ENCODE measurements at regions not wholly inside any gene's neighbourhood (a gene's known extent, or its start where the extent isn't known, plus 50 kb on each side); places are given as distances from the start of the nearest gene placed in this dataset.

DNA sequence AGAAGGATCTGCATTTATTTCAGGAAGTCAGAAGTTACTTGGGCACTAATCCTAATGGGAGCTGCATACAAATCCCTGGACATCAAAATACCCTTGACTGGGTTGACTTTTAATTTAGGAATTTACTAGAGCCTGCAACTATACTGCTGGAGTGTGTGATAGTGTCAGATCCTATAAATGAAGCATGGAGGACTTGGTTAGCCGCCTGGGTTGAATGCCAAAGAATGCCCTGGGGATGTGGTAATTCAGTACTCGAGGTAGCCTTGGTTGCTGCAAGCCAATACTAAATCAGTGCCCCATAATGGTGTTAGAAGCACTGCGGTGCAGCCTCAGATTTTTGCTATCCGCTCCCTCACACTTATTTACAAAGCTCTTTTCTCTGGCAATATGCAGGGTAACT, 184.9 kb downstream of the CAPZA3 start:
- TF ChIP-seq CTCF (IDR thresholded peaks at IDR 0.05; ENCODE audit: control extremely low read depth in 1 of 3, insufficient read depth in 1 of 3, low read depth in 1 of 3, low read length in 3 of 3) (no peak), EGR1 (IDR thresholded peaks at IDR 0.05; ENCODE audit: borderline replicate concordance, low read depth, low read length) (no peak), CHD1 (IDR thresholded peaks at IDR 0.05; ENCODE audit: low read depth, low read length) (no peak), POLR2A (IDR thresholded peaks at IDR 0.05; ENCODE audit: control extremely low read depth in 1 of 2, low read depth in 2 of 2, low read length in 2 of 2) (no peak), RXRA (IDR thresholded peaks at IDR 0.05; ENCODE audit: insufficient read depth, low read depth, low read length) (no peak), EZH2 (IDR thresholded peaks at IDR 0.05; ENCODE audit: low read depth, low read length, severe bottlenecking) (no peak), YY1 (IDR thresholded peaks at IDR 0.05; ENCODE audit: low read depth, low read length) (no peak), NANOG (IDR thresholded peaks at IDR 0.05; ENCODE audit: insufficient read depth, low read depth, low read length, poor library complexity, severe bottlenecking) (no peak), POLR2AphosphoS5 (IDR thresholded peaks at IDR 0.05; ENCODE audit: low read depth, low read length) (no peak), RBBP5 (IDR thresholded peaks at IDR 0.05; ENCODE audit: borderline replicate concordance, low read depth, low read length) (no peak), TEAD4 (IDR thresholded peaks at IDR 0.05; ENCODE audit: low read depth, low read length) (no peak), SRF (IDR thresholded peaks at IDR 0.05; ENCODE audit: low read depth, low read length) (no peak)
- TF ChIP-seq, protein P1, sequence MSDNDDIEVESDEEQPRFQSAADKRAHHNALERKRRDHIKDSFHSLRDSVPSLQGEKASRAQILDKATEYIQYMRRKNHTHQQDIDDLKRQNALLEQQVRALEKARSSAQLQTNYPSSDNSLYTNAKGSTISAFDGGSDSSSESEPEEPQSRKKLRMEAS (IDR thresholded peaks at IDR 0.05), result no peak
- TF ChIP-seq, protein P2, sequence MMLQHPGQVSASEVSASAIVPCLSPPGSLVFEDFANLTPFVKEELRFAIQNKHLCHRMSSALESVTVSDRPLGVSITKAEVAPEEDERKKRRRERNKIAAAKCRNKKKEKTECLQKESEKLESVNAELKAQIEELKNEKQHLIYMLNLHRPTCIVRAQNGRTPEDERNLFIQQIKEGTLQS (IDR thresholded peaks at IDR 0.05; ENCODE audit: insufficient read depth, low read depth, low read length), result no peak

All from H1 (cell line).